SK-N-SH treated with all-trans-retinoic acid at 6 μM for 48 hours (cell line): ENCODE measurements at regions not wholly inside any gene's neighbourhood (a gene's known extent, or its start where the extent isn't known, plus 50 kb on each side); places are given as distances from the start of the nearest gene placed in this dataset.

ENCODE experiments used
- ESRRG ChIP-seq: fragments of 250-450 bp; sonication (Bioruptor Pico); IDR thresholded peaks from 2 replicates; pipeline ENCODE4 v1.6.1; 2021; ENCODE audit warnings: mild to moderate bottlenecking
- RARB ChIP-seq: fragments of 250-450 bp; sonication (Bioruptor Pico); IDR thresholded peaks from 2 replicates; pipeline ENCODE4 v1.8.0; 2021; ENCODE audit warnings: mild to moderate bottlenecking, moderate library complexity
- ZC3H10 ChIP-seq: fragments of 250-450 bp; sonication (Bioruptor Pico); IDR thresholded peaks from 2 replicates; pipeline ENCODE4 v1.5.1; 2021; ENCODE audit warnings: mild to moderate bottlenecking, moderate library complexity
- ZFP3 ChIP-seq: fragments of 250-450 bp; sonication (Bioruptor Pico); IDR thresholded peaks from 2 replicates; pipeline ENCODE4 v1.5.0; 2020; ENCODE audit warnings: mild to moderate bottlenecking, moderate library complexity
- ZFP30 ChIP-seq: fragments of 450-650 bp; formaldehyde crosslinking; IDR thresholded peaks from 2 replicates; pipeline ENCODE4 v1.5.0; 2022; ENCODE audit warnings: mild to moderate bottlenecking, moderate library complexity
- ZNF565 ChIP-seq: fragments of 450-650 bp; formaldehyde crosslinking; conservative IDR thresholded peaks from 2 replicates; pipeline ENCODE4 v1.5.0; 2020; ENCODE audit warnings: low read depth, mild to moderate bottlenecking, moderate library complexity
- TF ChIP-seq, protein P1 (sequence below): fragments of 250-450 bp; sonication (Bioruptor Pico); IDR thresholded peaks from 2 replicates; pipeline ENCODE4 v1.8.0; 2020; ENCODE audit warnings: mild to moderate bottlenecking, moderate library complexity, borderline replicate concordance

DNA sequence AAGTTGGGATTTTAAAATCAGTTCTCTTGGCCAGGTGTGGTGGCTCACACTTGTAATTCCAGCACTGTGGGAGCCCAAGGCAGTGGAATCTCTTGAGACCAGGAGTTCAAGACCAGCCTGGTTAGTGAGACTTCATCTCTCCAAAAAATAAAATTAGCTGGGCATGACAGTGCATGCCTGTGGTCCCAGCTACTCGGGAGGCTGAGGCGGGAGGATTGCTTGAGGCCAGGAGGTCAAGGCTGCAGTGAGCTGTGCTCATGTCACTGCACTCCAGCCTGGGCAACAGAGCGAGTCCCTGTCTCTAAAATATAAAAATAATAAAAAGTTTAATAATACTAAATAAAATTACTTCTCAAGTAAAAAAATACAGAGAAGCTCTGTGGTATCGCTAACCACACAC lies 77.5 kb downstream of the FOXA2 start:
- TF ChIP-seq ZNF565 (CRISPR knock-in tag): no peak
- TF ChIP-seq ZFP3: no peak
- no peak for TF ChIP-seq ZC3H10 (CRISPR knock-in tag)
- TF ChIP-seq ESRRG (CRISPR knock-in tag): no peak
- TF ChIP-seq ZFP30 (CRISPR knock-in tag): no peak
- TF ChIP-seq, protein P1, sequence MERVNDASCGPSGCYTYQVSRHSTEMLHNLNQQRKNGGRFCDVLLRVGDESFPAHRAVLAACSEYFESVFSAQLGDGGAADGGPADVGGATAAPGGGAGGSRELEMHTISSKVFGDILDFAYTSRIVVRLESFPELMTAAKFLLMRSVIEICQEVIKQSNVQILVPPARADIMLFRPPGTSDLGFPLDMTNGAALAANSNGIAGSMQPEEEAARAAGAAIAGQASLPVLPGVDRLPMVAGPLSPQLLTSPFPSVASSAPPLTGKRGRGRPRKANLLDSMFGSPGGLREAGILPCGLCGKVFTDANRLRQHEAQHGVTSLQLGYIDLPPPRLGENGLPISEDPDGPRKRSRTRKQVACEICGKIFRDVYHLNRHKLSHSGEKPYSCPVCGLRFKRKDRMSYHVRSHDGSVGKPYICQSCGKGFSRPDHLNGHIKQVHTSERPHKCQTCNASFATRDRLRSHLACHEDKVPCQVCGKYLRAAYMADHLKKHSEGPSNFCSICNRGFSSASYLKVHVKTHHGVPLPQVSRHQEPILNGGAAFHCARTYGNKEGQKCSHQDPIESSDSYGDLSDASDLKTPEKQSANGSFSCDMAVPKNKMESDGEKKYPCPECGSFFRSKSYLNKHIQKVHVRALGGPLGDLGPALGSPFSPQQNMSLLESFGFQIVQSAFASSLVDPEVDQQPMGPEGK (CRISPR knock-in tag): no peak
- TF ChIP-seq RARB (CRISPR knock-in tag): no peak
